HUES6 (cell line): ENCODE measurements at regions not wholly inside any gene's neighbourhood (a gene's known extent, or its start where the extent isn't known, plus 50 kb on each side); places are given as distances from the start of the nearest gene placed in this dataset.
"Not testable (repeated sequence)": the region's sequence is repeated elsewhere in the genome, so short reads cannot be mapped to it uniquely, and the experiment has no call there.

ENCODE experiments used
- H3K27ac ChIP-seq: 2 replicates; pipeline ENCODE4 v1.7.0; 2013; ENCODE audit warnings: low read depth, mild to moderate bottlenecking, low read length, inconsistent platforms
- H3K27me3 ChIP-seq: 2 replicates; pipeline ENCODE4 v1.6.1; 2013; ENCODE audit warnings: low read length; ENCODE audit not compliant: control insufficient read depth, insufficient read depth
- H3K36me3 ChIP-seq: 2 replicates; pipeline ENCODE4 v1.6.1; 2013; ENCODE audit warnings: low read length; ENCODE audit not compliant: control insufficient read depth, insufficient read depth
- H3K4me1 ChIP-seq: 2 replicates; pipeline ENCODE4 v1.6.1; 2013; ENCODE audit warnings: low read length; ENCODE audit not compliant: control insufficient read depth, insufficient read depth
- H3K4me3 ChIP-seq: 2 replicates; pipeline ENCODE4 v1.5.1; 2013; ENCODE audit warnings: low read depth, low read length
- H3K9ac ChIP-seq: one replicate; pipeline ENCODE4 v1.6.1; 2013; ENCODE audit warnings: mild to moderate bottlenecking, low read length
- H3K9me3 ChIP-seq: 2 replicates; pipeline ENCODE4 v1.6.1; 2013; ENCODE audit warnings: low read depth, low read length; ENCODE audit not compliant: control insufficient read depth, insufficient read depth

GRCh38 chr5:90233476-90233875 lies 176.1 kb downstream of the CETN3 start:
- Histone ChIP-seq H3K27me3 (no peaks in the 10 kb centered on the region), H3K9ac (no peak overlapping the region), H3K36me3 (no peaks in the 10 kb centered on the region), H3K27ac (no peak overlapping the region), H3K4me3 (no peak overlapping the region), H3K4me1 (no peaks in the 10 kb centered on the region), H3K9me3 (no peaks in the 10 kb centered on the region)

- H3K27ac ChIP-seq, result no peak overlapping the region
- H3K4me1 ChIP-seq, result no peaks in the 10 kb centered on the region
- no peaks in the 10 kb centered on the region for H3K36me3 ChIP-seq
- H3K9me3 ChIP-seq, result no peaks in the 10 kb centered on the region
- H3K4me3 ChIP-seq, result no peak overlapping the region
- no peak overlapping the region for H3K9ac ChIP-seq
- no peaks in the 10 kb centered on the region for H3K27me3 ChIP-seq
These were observed 177.9 kb downstream of the CETN3 start for GRCh38 chr5:90231688-90232087.

- no peaks in the 10 kb centered on the region for H3K27me3 ChIP-seq
- H3K4me3 ChIP-seq, result no peak overlapping the region
- H3K27ac ChIP-seq, result no peak overlapping the region
- no peaks in the 10 kb centered on the region for H3K36me3 ChIP-seq
- H3K9ac ChIP-seq, result no peak overlapping the region
- H3K9me3 ChIP-seq, result no peaks in the 10 kb centered on the region
- no peaks in the 10 kb centered on the region for H3K4me1 ChIP-seq
These were observed 181.9 kb downstream of the CETN3 start for GRCh38 chr5:90227683-90228082.

GRCh38 chr5:90226433-90227099 lies 183.0 kb downstream of the CETN3 start:
- Histone ChIP-seq H3K9me3 (no peaks in the 10 kb centered on the region), H3K36me3 (no peaks in the 10 kb centered on the region), H3K27me3 (no peaks in the 10 kb centered on the region), H3K9ac (no peak overlapping the region), H3K4me1 (no peaks in the 10 kb centered on the region), H3K27ac (no peak overlapping the region), H3K4me3 (no peak overlapping the region)

GRCh38 chr5:90224342-90224741 lies 185.2 kb downstream of the CETN3 start:
- Histone ChIP-seq H3K36me3 (no peaks in the 10 kb centered on the region), H3K27me3 (no peaks in the 10 kb centered on the region), H3K4me1 (no peaks in the 10 kb centered on the region), H3K4me3 (no peak overlapping the region), H3K9me3 (no peaks in the 10 kb centered on the region), H3K9ac (no peak overlapping the region), H3K27ac (no peak overlapping the region)

GRCh38 chr5:90223756-90224155 lies 185.8 kb downstream of the CETN3 start:
- H3K4me1 ChIP-seq, result no peaks in the 10 kb centered on the region
- H3K36me3 ChIP-seq, result no peaks in the 10 kb centered on the region
- no peak overlapping the region for H3K4me3 ChIP-seq
- H3K27ac ChIP-seq, result no peak overlapping the region
- H3K9ac ChIP-seq, result no peak overlapping the region
- H3K9me3 ChIP-seq, result no peaks in the 10 kb centered on the region
- no peaks in the 10 kb centered on the region for H3K27me3 ChIP-seq

GRCh38 chr5:90221951-90222350 lies 187.6 kb downstream of the CETN3 start:
- Histone ChIP-seq H3K9ac (no peak overlapping the region), H3K27me3 (no peaks in the 10 kb centered on the region), H3K4me1 (no peaks in the 10 kb centered on the region), H3K4me3 (no peak overlapping the region), H3K36me3 (no peaks in the 10 kb centered on the region), H3K27ac (no peak overlapping the region), H3K9me3 (no peaks in the 10 kb centered on the region)

- Histone ChIP-seq H3K9me3 (no peaks in the 10 kb centered on the region), H3K9ac (no peak overlapping the region), H3K27me3 (no peaks in the 10 kb centered on the region), H3K27ac (no peak overlapping the region), H3K36me3 (no peaks in the 10 kb centered on the region), H3K4me3 (no peak overlapping the region), H3K4me1 (no peaks in the 10 kb centered on the region)
These were observed 189.0 kb downstream of the CETN3 start for GRCh38 chr5:90220554-90220953.

GRCh38 chr5:90214991-90215390 lies 194.6 kb downstream of the CETN3 start:
- no peak overlapping the region for H3K27ac ChIP-seq
- H3K4me3 ChIP-seq, result no peak overlapping the region
- H3K27me3 ChIP-seq, result no peaks in the 10 kb centered on the region
- H3K4me1 ChIP-seq, result no peaks in the 10 kb centered on the region
- 0 out of 2 replicates have a peak, but pooled peaks cover 4% of the 10 kb centered on the region for H3K9me3 ChIP-seq
- no peaks in the 10 kb centered on the region for H3K36me3 ChIP-seq
- no peak overlapping the region for H3K9ac ChIP-seq

- H3K36me3 ChIP-seq, H3K9me3 ChIP-seq, H3K4me1 ChIP-seq, H3K27me3 ChIP-seq: not testable (repeated sequence)
- peak overlapping the region; percentile 84 for H3K9ac ChIP-seq
- peak overlapping the region; percentile 85 for H3K4me3 ChIP-seq
- 0 out of 2 replicates have a peak overlapping the region, but pooled peaks have one; percentile 33 for H3K27ac ChIP-seq
These were observed 201.2 kb downstream of the CETN3 start for GRCh38 chr5:90208323-90208722.

- no peaks in the 10 kb centered on the region for H3K27me3 ChIP-seq
- H3K9me3 ChIP-seq, result peaks cover 8% of the 10 kb centered on the region
- no peak overlapping the region for H3K4me3 ChIP-seq
- no peak overlapping the region for H3K9ac ChIP-seq
- H3K4me1 ChIP-seq, result peaks cover 3% of the 10 kb centered on the region; the same call in 1 of the 2 replicates
- H3K36me3 ChIP-seq, result no peaks in the 10 kb centered on the region
- H3K27ac ChIP-seq, result no peak overlapping the region
These were observed 207.6 kb downstream of the CETN3 start for GRCh38 chr5:90201923-90202322.
